Large intestine (tissue), 3 donors: ENCODE measurements at regions not wholly inside any gene's neighbourhood (a gene's known extent, or its start where the extent isn't known, plus 50 kb on each side); places are given as distances from the start of the nearest gene placed in this dataset.

Experiments
- DNase-seq, 2 donors: peaks; one replicate each; pipeline versions ENCODE4 v3.0.0 to v3.0.0-alpha.2; 2013
- H3K27ac ChIP-seq: one replicate; pipeline ENCODE4 v1.5.1; 2013; ENCODE audit warnings: low read length
- H3K27me3 ChIP-seq: 2 replicates; pipeline ENCODE4 v1.6.1; 2013; ENCODE audit warnings: low read length; ENCODE audit not compliant: control insufficient read depth, insufficient read depth
- H3K36me3 ChIP-seq: 2 replicates; pipeline ENCODE4 v1.6.1; 2013; ENCODE audit warnings: low read length; ENCODE audit not compliant: control insufficient read depth, insufficient read depth
- H3K4me1 ChIP-seq: one replicate; pipeline ENCODE4 v1.6.1; 2013; ENCODE audit warnings: low read length; ENCODE audit not compliant: control insufficient read depth, insufficient read depth
- H3K4me3 ChIP-seq: one replicate; pipeline ENCODE4 v1.5.1; 2013; ENCODE audit warnings: low read length
- H3K9me3 ChIP-seq: one replicate; pipeline ENCODE4 v1.6.1; 2013; ENCODE audit warnings: mild to moderate bottlenecking, low read depth, low read length, moderate library complexity; ENCODE audit not compliant: control insufficient read depth
- WGBS: methylation state at CpG from one replicate; pipeline ENCODE4 v1.1.5; 2013; ENCODE audit warnings: low lambda C conversion rate; ENCODE audit not compliant: insufficient coverage; 5-methylcytosine and 5-hydroxymethylcytosine counted together

- no peaks in the 10 kb centered on the region for H3K36me3 ChIP-seq
- no peaks in the 10 kb centered on the region for H3K9me3 ChIP-seq
- no peaks in the 10 kb centered on the region for H3K4me1 ChIP-seq
- WGBS: no CpG with 5 or more reads among the region's 4 CpGs
- no peak overlapping the region for H3K4me3 ChIP-seq
- DNase-seq: no peak
- no peak overlapping the region for H3K27ac ChIP-seq
- no peaks in the 10 kb centered on the region for H3K27me3 ChIP-seq
Observed at GRCh38 chr12:58648176-58648575, 272.1 kb downstream of the LRIG3 start.

DNA sequence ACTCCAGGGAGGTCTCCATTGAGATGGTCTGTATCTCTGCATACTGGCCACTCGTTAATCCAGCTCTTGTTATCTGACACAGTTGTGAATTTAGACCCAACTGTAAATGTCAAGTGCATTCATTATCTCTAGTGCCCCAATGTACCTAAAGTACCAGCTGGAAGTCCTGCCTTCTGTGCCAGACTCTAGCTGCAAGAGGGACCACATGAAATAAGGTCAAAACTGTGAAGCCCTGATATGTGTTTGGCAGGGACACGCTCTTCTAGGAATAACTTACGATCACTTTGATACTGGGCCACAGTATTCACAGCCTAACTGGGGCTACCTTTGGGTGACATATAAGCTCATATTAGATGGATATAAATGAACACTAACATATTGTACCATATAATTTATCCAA, 268.5 kb downstream of the LRIG3 start:
- no peak for DNase-seq
- WGBS: 100% methylated on average over 1 of the region's 3 CpGs
- no peaks in the 10 kb centered on the region for H3K4me1 ChIP-seq

DNA sequence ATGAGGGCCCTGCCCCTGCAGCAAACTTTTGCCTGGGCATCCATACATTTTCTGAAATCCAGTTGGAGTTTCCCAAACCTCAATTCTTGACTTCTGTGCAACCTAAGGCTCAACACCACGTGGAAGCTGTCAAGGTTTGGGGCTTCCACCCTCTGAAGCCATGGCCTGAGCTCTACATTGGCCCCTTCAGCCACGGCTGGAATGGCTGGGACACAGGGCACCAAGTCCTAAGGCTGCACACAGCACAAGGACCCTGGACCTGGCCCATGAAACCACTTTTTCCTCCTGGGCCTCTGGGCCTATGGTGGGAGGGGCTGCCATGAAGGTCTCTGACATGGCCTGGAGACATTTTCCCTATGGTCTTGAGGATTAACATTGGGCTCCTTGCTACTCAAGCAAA, 266.3 kb downstream of the LRIG3 start:
- no peak overlapping the region for H3K4me3 ChIP-seq
- no peaks in the 10 kb centered on the region for H3K27me3 ChIP-seq
- peaks cover 7% of the 10 kb centered on the region for H3K9me3 ChIP-seq
- no peak overlapping the region for H3K27ac ChIP-seq
- no peak for DNase-seq
- no peaks in the 10 kb centered on the region for H3K4me1 ChIP-seq
- H3K36me3 ChIP-seq: no peaks in the 10 kb centered on the region
- no CpG with 5 or more reads among the region's 2 CpGs for WGBS

More for the DNA sequence above, 268.5 kb downstream of the LRIG3 start:
- Histone ChIP-seq H3K36me3 (no peaks in the 10 kb centered on the region), H3K9me3 (peaks cover 7% of the 10 kb centered on the region), H3K4me3 (no peak overlapping the region), H3K27me3 (no peaks in the 10 kb centered on the region), H3K27ac (no peak overlapping the region)

GRCh38 chr12:58655375-58655774, 264.9 kb downstream of the LRIG3 start:
- Histone ChIP-seq H3K4me1 (no peaks in the 10 kb centered on the region), H3K27me3 (no peaks in the 10 kb centered on the region), H3K36me3 (no peaks in the 10 kb centered on the region), H3K4me3 (no peak overlapping the region), H3K27ac (no peak overlapping the region), H3K9me3 (peaks cover 7% of the 10 kb centered on the region)
- no CpG with 5 or more reads among the region's 6 CpGs for WGBS
- DNase-seq: no peak

GRCh38 chr12:58656254-58657009, 263.9 kb downstream of the LRIG3 start:
- Histone ChIP-seq H3K27ac (no peak overlapping the region), H3K4me3 (no peak overlapping the region), H3K4me1 (no peaks in the 10 kb centered on the region), H3K27me3 (no peaks in the 10 kb centered on the region), H3K36me3 (no peaks in the 10 kb centered on the region), H3K9me3 (peaks cover 7% of the 10 kb centered on the region)
- no peak for DNase-seq
- no CpG with 5 or more reads among the region's 3 CpGs for WGBS

DNA sequence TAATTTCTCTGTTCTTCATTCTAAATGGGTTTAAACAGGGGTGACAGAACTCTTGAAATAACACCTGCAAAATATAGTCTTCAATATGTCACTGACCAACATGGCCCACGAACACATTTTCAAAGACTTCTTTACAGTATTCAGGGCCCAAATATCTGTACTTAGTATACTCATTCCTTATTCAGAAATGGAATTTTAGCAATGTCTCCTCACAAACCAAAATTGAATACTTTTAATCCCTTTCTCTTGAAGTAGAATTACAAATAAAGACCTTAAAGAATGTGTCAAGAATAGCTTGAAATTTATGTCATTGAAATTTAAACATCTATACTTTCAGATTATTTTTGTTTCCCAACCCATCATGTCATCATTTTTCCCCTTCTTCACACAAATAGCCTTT, 263.1 kb downstream of the LRIG3 start:
- 100% methylated on average over 1 of the region's 1 CpG for WGBS
- Histone ChIP-seq H3K4me1 (no peaks in the 10 kb centered on the region), H3K4me3 (no peak overlapping the region), H3K9me3 (peaks cover 7% of the 10 kb centered on the region), H3K27ac (no peak overlapping the region), H3K27me3 (no peaks in the 10 kb centered on the region), H3K36me3 (no peaks in the 10 kb centered on the region)
- no peak for DNase-seq

- no peak overlapping the region for H3K4me3 ChIP-seq
- no CpG with 5 or more reads among the region's 2 CpGs for WGBS
- H3K27me3 ChIP-seq: no peaks in the 10 kb centered on the region
- no peaks in the 10 kb centered on the region for H3K36me3 ChIP-seq
- H3K9me3 ChIP-seq: no peaks in the 10 kb centered on the region
- no peak overlapping the region for H3K27ac ChIP-seq
- DNase-seq: no peak
- no peaks in the 10 kb centered on the region for H3K4me1 ChIP-seq
Observed at GRCh38 chr12:58665375-58665774, 254.9 kb downstream of the LRIG3 start.

DNA sequence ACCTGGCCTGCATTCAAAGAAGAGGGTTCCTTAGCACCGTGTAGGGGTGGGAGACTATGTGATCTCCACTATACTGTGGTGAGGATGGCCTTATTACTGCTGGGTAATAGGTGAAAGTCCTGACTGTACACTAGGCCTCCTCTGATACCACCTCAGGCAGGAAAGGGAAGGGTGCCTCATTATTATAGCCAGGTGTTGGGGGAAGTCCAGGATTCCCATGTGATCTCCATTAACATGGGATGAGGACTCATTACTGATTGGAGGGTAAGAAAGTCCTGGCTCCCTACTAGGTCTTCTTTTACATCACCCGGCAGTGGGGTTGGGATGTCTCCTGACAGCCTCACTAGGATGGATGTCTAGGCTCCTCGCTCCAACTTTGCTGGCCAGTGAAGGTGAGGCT, 252.1 kb downstream of the LRIG3 start:
- H3K27ac ChIP-seq: no peak overlapping the region
- WGBS: no CpG with 5 or more reads among the region's 3 CpGs
- no peaks in the 10 kb centered on the region for H3K36me3 ChIP-seq
- no peaks in the 10 kb centered on the region for H3K27me3 ChIP-seq
- H3K9me3 ChIP-seq: no peaks in the 10 kb centered on the region
- DNase-seq: peak; percentile 3 to 27
- no peak overlapping the region for H3K4me3 ChIP-seq
- no peaks in the 10 kb centered on the region for H3K4me1 ChIP-seq

DNA sequence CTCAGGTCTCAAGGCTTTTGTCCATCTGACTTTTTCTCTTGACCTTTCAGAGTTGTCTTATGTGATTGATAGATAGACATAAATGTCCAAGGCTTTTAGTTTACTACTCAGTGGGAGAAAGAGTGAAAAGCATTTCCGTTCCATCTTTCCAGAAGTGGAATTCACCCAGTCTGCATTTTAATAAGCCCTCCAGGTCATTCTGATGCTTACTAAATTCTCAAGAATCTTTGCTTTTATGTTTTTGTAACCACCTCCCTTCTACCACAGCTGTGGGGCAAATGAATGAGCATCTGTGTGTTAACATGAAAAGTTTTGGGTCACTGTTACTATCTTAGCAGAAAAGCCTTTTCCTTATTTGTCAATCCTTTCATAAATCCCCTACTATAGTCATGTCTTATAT, 251.4 kb downstream of the LRIG3 start:
- H3K4me3 ChIP-seq: no peak overlapping the region
- H3K9me3 ChIP-seq: no peaks in the 10 kb centered on the region
- H3K36me3 ChIP-seq: no peaks in the 10 kb centered on the region
- H3K27ac ChIP-seq: no peak overlapping the region
- WGBS: 100% methylated on average over 1 of the region's 1 CpG
- no peak for DNase-seq
- no peaks in the 10 kb centered on the region for H3K4me1 ChIP-seq
- no peaks in the 10 kb centered on the region for H3K27me3 ChIP-seq

- H3K4me3 ChIP-seq: no peak overlapping the region
- H3K4me1 ChIP-seq: no peaks in the 10 kb centered on the region
- no CpG with 5 or more reads among the region's 1 CpG for WGBS
- no peaks in the 10 kb centered on the region for H3K9me3 ChIP-seq
- H3K27me3 ChIP-seq: no peaks in the 10 kb centered on the region
- H3K27ac ChIP-seq: no peak overlapping the region
- no peaks in the 10 kb centered on the region for H3K36me3 ChIP-seq
- no peak for DNase-seq
Observed at GRCh38 chr12:58670623-58671022, 249.7 kb downstream of the LRIG3 start.

DNA sequence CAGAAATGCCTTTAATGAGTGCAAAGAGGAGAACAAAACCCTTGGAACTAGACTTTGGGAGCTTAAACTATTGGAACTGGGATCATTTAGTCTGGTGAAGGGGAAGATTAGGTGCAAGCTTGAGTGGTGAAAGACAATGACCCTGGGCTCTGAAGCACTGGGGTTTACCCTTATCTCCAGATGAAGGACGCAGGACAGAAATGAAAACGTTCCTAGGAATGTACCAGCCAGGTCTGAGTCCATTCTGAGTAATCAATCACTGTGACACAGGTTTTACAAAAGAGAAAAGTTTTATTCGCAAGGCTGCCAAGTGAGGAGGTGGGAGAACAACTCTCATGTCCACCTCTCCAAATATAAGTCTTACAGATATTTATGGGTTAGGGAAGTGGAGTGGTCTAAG, 249.1 kb downstream of the LRIG3 start:
- no peaks in the 10 kb centered on the region for H3K36me3 ChIP-seq
- H3K4me3 ChIP-seq: no peak overlapping the region
- no peaks in the 10 kb centered on the region for H3K27me3 ChIP-seq
- DNase-seq: no peak
- no CpG with 5 or more reads among the region's 3 CpGs for WGBS
- no peaks in the 10 kb centered on the region for H3K4me1 ChIP-seq
- H3K9me3 ChIP-seq: no peaks in the 10 kb centered on the region
- H3K27ac ChIP-seq: no peak overlapping the region
